Stromal cell of bone marrow (primary cell): ENCODE measurements at regions not wholly inside any gene's neighbourhood (a gene's known extent, or its start where the extent isn't known, plus 50 kb on each side); places are given as distances from the start of the nearest gene placed in this dataset.

Experiments used
- DNase-seq: peaks from one replicate; pipeline ENCODE4 v3.0.0-alpha.2; 2012; ENCODE audit warnings: low read depth

DNA sequence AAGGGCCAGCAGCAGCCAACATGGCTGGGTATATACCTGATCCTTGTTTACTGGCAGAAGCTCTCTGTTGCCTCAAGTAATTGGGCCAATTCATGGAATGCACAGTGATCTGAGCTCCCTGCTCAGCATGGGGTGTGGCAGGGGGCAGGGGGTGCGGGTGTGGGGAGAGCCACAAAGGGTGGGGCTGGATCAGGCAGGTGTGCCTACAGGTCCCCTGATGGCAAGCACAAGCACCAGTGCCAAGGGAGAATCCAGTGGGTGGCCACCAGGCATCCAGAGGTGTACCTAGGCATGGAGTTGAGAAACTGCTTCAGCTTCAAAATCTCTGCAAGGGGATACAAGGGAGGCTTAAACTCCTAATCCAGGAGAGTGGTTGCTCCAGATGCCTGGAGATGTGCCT, 235.8 kb upstream of the TLE4 start:
- no peak for DNase-seq

DNA sequence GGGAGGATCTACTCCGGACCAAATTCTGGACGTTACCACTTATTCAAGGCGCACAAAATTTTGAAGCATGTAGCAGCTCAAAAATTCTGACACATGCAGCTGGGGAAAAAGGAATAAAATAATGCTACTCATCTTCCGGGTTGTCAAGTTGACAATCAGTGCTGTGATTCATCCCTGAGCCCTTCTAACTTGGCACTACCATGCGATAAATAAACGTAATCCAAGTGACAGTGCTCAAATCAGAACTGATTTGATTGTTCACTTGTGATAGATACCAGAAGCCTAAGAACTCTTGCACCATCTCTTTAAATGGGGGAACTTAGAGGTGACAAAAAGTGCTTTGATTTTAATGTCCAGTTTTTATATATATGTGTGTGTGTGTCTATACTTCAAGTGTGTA, 230.2 kb upstream of the TLE4 start:
- DNase-seq = no peak

DNA sequence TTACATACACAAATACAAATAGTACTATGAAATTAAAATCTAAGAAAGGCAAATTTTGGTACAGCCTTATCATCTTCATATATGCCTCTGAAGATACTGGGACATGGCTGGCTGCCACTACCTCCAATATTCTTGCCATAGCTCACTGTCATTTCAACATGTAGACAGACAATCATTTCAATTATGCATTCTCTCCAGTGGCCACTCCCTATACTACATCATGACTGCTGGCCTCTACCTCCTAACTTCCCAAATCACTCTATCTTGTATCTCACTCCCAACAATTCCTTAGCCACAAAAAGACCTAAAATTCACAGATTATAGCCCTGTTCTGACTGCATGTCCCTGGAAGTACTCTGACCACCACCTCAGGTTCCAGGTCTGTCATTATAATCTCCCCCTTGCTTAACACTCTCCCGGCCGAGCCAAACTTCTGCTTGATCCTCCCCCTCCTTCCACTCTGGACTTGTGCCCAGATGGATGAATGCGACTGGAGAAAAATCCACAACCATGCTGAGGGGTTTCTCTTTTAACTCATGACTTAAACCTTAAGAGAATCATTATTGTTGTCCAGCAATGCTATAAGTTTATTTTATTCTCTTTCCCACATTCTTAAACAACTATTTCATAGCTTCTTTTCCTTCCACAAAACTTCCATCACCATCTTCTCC, 225.3 kb upstream of the TLE4 start:
- no peak for DNase-seq

DNA sequence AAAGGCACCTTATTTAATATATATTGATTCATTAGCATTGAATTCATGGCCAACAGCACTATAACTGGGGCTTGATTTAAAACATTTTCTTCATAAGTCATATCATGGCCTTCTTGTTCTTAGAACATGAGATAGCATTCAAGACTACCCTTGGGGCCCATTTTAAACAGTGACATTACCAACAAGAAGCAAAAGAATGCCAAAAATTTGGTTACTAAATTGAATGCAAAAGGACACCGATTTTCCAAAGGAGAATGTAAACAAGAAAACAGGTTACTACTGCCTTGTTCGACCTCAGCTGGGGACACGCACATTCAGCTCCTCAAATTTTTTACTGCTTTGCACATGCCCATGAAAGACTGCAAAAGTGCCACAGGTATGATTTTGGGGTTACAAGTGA, 219.4 kb upstream of the TLE4 start:
- DNase-seq = no peak

DNA sequence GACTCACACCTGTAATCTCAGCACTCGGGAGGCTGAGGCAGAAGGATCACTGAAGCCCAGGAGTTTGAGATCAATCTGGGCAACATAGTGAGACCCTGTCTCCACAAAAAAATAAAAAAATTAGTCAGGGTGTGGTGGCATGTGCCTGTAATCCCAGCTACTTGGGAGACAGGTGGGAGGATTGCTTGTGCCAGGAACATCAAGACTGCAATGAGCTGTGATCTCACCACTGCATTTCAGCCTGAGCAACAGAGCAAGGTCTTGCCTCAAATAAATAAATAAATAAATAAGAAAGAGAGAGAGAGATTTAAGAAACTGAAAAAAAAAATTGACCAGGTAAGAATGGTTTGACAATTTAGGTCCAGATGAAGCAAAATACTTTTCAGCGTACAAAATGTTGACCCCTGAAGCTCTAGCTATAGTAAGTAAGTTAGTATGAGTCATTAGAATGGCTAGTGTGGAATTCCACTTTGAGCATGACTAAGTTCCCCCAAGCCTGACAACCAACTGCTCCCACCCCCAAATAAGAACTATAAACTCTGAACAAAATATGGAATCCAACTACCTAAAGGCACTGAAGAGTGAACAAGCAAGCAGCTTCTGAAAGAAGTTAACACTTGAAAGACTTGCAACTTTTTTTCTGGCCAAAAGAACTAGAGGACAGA, 217.8 kb upstream of the TLE4 start:
- peak; percentile 9 for DNase-seq

DNA sequence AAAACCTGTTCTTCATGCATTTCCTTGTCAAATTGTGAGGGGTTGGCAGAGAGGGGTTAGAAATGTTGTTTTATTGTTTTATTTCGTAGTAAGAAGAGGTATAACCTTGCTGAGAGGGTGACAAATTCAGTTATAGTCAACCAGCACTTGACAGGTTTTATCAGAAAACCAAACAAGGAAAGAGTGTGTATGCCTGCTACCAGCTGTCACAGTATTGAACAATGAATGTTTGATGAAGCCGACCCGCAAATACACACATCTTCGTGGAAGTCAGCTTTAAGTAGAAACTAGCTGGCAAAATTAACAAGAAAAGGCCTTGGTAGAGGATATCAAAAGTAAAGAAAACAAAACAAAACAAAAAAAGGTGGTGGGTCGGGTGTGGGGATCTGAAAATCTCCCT, 214.6 kb upstream of the TLE4 start:
- no peak for DNase-seq

DNA sequence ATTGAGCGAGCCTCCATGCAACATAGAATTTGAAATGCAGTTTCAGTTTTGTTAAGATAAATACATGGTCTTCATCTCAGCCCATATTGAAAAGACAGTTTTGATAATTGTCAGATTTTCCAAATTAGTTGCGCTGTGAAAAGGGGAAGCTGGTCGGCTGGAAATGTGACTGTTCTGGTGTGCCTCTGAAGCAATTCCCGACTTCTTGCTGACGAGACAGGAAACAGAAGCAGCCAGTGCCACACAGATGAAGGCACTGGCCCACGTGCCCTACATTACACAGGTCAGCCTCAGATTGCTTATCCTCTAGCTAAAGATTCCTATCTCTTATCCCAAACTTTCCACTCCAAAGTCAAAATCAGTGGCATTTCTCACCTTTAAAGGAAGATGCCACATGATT, 214.1 kb upstream of the TLE4 start:
- DNase-seq = no peak

DNA sequence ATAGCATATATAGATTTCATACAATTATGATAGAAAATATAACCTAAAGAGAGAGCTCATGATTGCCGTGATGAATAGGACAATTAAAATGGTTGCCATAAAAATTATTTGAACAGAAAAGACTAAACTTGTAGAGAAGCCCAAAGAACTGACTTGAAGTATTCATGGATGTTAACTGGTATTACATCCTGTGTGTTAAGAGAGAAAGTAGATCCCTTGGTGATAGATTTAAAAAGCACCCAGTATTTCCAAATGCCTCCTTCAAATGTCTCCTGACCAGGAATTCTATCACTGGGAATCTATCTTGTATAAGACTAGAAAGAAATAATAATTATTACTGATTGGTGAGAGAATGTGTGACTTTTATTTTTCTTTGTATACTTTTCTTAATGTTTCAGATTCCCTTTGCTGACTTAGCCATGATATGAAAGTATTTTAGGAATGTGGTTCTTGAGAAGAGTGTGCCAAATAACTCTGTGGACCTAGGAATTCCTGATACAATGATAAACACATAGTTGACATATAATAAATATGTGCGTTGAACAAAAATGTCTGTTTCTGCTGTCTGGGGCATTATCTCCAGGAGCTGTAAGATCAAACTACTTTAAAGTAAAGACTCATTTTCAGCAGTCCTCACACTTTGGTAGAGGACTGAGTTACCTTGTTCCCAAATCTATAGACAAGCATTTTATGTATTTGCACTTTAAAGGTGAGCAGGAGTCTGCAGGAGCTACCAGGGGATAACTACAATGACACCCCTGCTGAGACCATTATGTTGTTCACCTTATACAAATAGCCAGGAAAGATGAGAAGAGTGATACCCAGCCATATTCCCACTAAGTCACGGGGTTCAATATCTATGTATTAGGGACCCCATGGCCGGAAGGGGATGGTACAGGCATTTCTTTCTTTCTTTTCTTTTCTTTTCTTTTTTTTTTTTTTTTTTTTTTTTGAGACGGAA, 211.1 kb upstream of the TLE4 start:
- no peak for DNase-seq

DNA sequence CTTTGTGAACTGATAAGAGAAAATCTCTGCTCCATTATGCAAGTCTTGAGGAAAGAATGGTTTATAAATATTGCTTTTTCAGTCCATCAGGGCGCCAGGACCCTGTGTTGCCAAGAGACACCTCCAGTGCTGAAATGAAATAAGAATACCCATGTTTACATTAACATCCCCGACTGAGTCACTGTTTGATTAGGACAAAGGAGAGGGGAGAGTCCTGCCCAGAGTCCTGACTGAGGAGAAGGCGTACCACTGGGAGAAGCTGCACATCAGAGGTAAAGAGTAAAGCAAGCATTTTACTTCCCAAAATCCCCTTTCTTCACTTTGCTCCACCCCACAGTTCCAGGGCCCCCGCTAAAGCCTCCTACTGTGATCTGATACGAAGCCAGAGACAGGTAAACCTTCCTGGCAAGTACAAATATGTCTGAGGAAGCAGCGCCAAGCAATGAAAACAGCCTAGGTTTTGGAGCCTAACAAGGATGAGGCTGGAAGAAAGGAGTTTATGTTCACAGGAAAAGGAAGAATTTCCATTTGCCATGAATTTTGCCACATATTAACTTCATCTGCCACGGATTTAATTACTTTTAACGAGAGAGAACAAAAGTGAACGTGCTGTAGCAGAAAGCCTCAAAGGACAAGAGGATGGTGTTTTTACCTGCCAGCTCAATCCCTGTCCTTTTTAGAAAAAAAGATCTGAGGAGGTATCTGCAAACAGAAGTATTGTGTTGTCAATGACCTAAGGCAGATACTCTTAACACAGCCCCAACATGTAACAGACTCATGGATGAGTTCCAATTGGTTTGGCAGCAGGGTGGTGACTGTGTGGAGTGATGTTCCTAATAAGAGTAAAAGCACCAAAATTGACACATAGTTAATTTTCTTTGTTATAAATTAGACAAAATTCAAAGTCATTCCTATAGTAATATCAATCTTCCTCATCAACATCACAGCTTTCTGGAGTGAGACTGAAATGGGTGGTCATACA, 209.4 kb upstream of the TLE4 start:
- no peak for DNase-seq

DNA sequence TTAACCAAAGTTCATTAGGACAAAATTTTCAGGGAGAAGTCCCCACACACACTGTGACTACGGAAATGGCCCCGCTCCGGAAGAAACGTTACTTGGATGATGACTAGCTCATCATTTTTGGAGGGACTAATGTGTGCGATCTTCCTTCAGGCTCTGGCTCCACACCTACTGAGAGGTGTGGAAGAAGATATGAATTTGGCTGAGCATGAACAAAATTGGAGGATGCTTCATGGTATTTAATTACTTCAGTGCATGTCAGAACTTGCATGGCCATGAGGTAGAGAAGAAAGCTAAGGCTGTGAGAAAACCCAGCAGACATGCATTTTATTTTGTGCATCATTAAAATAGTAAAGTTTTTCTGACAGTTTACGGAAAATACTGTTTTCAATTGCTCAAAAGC, 202.1 kb upstream of the TLE4 start:
- DNase-seq = no peak

DNA sequence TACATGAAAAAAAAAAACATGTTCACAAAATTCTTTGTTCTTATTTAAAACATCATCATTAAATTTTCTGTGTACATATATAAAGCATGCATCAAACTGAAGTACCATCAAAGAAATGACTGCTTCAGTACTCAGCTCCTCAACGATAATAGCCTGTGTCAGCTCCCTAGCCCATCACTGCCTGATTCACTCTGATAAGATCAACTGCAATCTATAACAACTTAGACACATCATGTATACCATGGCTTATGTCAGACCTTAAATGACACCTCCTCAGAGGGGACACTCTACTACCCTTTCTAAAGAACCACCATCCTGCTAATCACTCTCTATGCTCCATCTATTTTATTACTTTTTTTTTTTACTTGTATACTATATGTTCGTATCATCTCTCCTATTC, 200.5 kb upstream of the TLE4 start:
- no peak for DNase-seq

DNA sequence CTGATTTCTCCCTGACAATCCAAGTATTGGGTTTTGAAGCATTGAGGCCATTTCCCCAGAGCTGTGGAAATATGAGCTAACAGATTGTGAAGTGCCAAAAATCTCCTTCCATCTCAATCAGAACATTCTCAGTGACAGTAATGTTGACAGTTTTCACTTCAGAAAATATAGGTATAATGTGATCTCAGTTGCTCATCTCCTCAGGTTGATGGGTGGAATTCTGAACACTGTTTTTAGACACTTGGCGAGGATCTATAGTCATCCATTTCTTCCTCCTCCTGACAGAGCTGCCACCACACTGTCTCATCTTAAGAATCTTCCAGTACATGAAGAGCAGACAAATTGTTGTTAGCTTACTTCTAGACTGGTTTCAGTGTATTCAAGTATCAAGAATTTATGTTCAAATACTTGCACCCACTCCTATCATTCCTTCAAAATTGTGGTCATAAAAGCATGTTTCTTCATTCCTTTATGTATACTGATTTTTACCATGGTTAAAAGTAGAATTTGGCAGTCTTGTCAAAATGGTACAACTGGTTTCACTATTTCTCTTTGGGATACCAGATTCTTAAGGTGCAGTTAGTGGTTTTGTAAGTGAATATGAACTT, 199.7 kb upstream of the TLE4 start:
- no peak for DNase-seq

DNA sequence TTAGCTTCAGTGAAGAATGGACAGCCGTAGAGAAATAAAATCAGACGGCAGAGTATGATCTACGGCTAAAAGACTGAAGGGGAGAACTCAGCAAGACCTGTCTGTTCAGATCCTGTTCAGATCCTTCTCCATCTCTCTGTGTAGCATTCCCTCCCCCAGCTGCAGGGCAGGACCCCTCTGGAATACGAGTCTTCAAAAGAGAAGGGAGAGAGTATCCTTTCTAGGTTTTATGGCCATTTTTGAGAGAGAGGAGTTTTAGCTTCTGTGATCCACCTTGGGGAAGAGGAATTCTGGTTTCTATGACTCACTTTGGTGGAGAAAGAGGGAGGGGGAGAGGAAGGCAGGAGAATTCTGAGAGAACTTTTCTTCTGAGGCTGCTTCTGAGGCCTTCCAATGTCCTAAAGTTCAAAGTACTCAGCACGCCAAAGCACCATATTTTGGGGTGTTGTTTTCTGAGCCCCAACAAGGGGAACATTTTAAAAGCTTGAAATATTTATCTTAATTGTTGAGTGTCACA, 194.4 kb upstream of the TLE4 start:
- no peak for DNase-seq

DNA sequence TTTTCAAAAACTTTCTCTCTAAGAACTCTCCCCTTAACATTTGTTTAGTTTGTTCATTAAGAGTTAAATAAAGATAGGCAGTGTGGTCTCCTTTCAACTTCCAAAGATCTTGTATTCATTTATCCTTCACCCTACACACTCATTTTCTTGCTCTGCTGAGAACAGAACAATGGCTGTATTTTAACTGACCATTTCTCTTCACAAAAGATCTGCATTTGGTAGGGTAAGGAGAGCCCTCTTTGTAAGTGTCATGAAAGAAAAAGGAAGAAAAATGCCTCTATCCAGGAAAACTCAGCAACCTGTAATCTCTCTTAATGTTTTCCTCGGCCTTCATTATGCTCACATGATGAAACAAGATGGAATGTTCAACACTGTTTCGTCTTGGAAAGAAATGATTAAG, 193.7 kb upstream of the TLE4 start:
- no peak for DNase-seq

DNA sequence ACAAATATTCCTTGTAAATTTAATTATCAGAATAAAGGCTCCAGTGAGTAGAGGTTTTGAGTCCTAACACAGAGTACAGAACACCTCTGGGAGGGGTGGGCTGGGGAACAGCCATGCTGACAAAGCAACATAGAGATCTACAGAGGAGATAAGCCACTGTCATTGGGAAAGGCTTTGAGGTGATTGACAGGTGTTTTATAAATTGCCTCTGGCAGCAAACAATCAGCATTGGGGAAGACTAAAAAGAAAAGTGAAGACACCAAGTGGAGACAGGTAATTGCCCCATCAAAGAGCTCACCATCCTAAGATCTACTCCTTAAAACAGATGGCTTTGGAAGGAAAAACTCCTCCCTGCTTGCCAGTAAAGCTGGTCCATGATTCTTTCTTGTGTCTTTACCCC, 189.7 kb upstream of the TLE4 start:
- DNase-seq = no peak

DNA sequence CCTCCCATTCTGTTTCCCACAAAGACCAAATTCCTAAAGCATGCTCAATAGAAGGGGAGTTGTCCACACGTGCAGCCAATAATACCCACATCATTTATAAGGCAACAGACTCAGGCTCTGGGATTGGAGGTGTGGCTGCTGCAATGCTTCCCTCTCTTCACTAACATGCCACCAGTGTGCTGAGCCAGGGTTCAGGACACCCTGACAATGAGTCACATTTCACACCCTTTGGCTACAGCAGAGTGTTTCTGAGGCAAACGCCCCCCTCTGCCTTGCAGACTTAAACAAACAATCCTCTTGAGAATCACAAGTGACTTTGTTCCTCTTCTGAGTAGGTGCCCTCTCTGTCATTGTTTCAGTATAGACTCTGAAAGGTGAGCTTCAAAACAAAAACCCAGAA, 189.3 kb upstream of the TLE4 start:
- DNase-seq = no peak

DNA sequence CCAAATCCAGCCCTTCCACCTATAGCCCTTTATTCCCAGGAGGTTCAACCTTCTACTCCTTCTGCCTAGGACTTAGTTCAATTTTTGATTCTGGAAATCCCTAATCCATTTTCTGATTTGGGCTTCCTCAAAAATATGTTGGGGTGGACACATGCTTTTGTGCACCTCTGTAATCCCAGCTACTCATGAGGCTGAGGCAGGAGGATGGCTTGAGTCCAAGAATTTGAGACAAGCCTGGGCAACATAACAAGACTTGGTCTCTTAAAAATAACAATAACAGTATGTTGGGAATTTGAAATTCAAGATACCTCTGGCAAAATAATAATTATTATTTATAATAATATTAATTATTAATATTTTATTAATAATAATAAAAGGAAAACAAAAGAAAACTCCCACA, 188.7 kb upstream of the TLE4 start:
- no peak for DNase-seq

DNA sequence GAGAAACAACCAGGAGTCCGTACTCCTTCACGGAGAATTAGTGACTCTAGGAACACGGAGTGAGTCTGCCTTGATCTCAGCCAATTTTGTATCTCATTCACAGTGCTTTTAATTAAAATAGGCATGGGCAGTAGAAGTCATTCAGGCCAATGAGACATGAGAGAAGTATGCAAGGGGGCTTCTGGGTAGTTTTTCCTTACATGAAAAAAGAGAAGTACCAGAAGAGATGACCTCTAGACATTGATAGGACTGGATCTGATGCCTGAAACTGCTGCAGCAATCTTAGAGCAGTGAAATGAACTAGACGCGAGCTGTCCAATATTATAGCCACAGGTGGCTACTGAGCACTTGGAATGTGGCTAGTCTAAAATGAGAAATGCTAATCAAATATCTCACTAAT, 187.7 kb upstream of the TLE4 start:
- DNase-seq = no peak

DNA sequence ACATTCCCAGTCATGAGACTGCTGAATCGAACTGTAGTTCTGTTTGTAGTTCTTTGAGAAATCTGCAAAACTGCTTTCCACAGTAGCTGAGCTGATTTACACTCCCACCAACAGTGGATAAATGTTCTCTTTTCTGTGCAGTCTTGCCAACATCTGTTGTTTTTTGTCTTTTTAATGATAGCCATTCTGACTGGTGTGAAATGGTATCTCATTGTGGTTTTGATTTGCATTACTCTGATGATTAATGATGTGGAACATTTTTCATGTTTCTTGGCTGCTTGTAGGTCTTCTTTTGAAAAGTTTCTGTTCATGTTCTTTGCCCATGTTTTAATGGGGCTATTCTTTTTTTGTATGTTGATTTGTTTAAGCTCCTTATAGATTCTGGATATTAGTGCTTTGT, 187.3 kb upstream of the TLE4 start:
- DNase-seq = no peak

DNA sequence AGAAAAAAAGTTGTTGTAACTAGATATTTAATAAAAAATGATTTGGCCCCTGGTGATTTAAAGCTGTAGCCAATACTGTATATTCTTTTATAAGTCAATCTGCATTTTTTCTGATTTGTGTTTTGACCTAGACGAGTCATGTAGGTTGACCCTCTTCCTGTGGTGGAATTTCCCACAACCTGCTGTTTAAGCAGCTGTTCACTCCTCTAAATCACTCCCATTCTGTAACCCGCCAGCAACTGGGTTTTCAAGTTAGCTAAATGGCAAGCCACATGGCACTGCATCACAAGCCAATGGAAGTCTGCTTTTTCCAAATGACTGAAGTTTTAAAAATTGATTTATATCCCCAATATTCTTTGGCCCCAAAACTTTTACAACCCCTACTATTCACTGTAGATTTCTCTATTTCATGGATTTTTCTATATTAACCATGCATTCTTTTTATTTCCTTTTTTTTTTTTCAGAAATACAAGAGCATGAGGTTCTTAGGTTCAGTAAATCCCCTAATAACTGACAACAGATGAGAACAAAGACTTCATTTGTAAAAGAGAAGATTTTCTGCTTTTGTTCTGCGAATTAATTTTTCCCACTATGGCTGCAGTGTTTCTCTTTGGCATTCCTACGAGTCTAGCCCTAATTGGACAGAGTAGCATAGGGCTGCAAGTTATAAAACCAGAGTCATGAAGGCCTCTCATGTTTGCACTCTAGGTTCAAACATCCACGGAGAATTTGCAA, 184.5 kb upstream of the TLE4 start:
- no peak for DNase-seq
